HG02588 (cell line): ENCODE measurements at regions not wholly inside any gene's neighbourhood (a gene's known extent, or its start where the extent isn't known, plus 50 kb on each side); places are given as distances from the start of the nearest gene placed in this dataset.
"Not testable (repeated sequence)": the region's sequence is repeated elsewhere in the genome, so short reads cannot be mapped to it uniquely, and the experiment has no call there.

ENCODE experiments used
- ATAC-seq: cut with Tn5 transposase; IDR thresholded peaks from one replicate; pipeline ENCODE4 v1.9.1; 2021; ENCODE audit warnings: mild to moderate bottlenecking, moderate library complexity; ENCODE audit not compliant: unreplicated experiment

DNA sequence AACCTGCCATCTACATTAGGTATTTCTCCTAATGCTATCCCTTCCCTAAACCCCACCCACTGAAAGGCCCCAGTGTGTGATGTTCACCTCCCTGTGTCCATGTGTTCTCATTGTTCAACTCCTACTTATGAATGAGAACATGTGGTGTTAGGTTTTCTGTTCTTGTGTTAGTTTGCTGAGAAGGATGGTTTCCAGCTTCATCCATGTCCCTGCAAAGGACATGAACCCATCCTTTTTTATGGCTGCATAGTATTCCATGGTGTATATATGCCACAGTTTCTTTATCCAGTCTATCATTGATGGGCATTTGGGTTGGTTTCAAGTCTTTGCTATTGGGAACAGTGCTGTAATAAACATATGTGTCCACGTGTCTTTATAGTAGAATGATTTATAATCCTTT, 149.2 kb downstream of the PCDH7 start:
- not testable (repeated sequence) for ATAC-seq

DNA sequence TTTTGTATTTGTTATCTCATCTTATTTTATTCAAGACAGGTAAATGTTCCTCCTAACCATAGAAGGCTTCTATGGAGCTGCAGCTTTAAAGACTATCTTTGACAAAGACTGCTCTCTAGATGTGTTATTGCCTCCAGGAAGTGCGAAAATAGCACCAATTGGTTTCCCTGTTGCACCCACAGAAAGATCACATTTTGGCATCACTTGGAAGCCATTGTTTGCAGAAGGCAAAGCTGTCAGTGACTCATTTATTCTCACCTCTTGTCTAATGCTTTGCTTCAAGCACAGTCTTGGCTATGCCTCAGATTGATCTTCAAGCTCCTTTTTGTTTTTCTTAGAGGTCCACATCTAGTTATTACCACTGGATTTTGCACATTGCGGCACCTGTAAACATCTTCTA, 150.3 kb downstream of the PCDH7 start:
- ATAC-seq: no peak

DNA sequence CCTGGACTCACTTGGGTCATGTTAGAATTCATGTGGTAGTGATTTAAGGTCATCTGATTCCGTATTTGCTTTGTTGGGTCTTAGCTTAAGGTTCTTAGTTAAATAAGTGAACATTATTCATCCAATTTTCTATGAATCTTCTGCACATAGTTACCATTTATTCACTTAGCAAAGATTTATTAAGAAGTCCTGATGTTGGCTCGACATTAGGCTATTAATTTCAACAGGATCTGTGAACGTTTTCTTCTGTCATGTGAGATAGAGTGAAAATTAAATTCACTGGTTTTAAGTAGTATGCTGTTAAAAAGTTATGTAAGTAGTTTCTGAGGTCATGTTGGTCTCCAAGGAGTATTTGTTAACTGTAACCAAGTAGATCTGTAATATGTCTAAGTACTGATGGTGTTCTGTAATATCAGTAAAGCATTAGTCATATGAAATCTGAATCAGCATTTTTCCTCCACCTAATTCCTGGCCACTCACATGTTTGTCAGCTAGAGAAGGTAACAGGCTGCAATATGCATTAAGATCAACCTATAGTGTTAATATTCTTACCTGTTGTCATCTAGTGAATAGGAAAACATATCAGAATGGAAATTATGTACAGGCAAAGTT, 155.6 kb downstream of the PCDH7 start:
- ATAC-seq: no peak

GRCh38 chr4:30879855-30880598, 159.9 kb downstream of the PCDH7 start:
- no peak for ATAC-seq

GRCh38 chr4:30881985-30882384, 161.8 kb downstream of the PCDH7 start:
- no peak for ATAC-seq

DNA sequence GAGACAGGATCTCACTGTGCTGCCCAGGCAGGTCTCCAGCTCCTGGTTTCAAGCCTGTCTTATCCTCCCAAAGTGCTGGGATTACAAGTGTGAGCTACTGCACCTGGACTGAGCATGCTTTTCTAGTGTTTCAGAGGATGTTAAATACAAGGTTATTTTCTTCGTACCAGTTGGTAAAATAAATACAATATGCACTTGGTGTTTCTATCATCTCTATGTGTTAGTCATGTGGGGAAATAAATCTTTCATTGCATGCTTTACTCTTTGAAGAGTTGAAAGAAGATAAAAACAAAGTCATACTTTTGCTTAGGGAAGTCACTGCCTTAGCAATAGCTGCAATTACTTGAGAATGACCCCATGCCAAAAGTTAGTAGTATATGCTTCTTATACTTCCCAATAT, 162.3 kb downstream of the PCDH7 start:
- ATAC-seq: no peak

DNA sequence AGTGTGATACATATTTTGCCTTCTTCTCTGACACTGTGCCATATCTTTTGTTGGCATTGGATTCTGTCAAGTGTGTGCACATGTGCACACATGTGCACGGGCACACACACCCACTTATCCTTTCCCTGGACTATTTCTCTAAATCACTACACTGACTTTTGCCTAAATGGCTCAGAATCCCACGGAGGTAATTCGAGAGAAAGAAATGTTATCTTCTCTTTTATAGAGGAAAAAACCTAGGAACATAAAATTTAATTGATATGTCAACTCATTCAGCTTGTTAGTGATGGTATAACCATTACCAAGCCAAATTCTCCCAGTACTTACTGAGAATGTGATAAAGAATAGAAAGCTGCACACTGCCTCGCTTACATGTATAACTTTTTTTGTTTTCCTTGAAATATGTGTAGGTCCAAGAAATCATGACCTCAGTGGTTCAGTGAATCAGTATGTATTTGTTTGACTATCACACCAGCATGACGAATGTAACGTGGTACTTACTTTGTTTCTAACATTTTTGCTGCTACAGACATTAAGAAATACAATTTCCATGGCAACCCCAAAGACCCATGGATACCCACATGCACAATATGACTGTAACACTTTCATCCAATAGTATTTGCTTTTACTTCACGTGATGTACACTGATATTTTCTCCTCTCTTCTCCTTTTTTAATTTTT, 163.0 kb downstream of the PCDH7 start:
- no peak for ATAC-seq

DNA sequence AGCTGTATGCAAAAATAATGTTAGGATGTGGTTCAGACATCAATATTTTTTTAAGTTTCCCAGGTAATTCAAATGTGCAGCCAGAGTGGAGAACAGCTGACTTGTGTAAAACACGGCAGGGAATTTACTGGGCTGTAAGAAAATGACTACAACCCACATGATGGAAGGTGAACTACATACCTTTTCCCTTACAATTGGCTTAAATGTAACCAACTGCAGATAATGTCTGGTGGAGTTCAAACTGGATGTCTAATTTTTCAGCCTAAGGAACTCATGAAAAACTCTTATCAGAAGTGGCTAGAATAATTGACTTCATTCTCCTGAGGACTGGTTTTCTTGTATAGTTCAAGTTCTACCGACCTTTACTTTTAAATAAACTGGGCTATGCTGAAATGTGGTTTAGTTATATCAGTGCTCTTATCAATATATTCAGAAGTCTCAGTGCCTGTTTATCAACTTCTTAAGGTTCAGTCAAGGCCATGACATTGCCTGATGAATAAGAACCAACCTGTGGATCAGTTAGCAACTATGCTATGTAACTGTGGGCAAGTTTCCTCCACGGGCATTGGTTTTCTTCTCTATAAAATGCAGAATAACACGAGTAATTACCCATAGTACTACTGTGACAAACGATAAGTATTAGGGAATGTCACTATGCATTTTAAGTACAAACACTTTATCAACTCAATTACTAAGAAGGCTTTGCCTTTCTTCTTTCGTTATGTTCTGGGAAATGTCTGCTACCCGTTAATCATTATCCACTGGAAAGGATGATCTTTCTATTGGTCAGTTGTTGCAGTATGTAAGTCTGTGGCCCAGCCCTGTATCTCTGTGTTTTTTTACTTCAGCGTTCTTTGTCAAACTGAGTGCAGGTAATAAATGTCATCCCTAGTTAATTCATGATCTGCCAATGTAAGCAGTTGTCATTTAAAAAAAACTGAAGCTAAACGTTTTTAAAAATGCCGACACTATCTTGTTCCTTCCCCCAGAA, 181.6 kb downstream of the PCDH7 start:
- no peak for ATAC-seq

DNA sequence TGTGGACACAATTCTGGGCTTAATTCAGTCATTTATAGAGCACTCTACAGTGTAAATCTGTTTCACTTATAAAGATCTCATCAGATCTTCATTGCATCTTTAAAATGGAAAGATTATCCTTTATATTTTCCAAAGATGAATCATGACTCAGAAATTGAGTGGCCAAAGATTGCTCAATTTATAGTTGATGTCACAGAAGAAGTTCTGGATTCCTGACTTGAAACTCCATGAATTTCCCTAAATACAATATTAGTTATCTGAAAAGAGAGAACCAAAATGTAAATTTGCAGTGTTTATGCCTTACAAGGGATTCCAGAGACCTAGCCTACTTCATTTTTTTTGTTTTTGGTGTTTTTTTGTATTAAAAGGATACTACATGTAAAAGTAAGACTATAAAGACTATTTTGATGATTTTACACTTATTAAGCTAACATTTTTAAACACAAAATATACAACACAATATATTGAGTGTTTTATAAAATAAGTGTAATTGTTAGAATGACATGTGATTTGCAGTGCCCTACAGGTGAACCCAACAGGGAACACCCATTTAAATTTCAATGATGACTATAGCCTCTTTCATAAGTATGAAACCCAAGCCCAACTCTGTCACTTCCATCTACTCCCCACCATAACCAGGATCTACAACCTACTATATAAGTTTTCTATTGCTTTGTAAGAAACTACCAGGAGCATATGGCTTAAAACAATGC, 183.5 kb downstream of the PCDH7 start:
- no peak for ATAC-seq

DNA sequence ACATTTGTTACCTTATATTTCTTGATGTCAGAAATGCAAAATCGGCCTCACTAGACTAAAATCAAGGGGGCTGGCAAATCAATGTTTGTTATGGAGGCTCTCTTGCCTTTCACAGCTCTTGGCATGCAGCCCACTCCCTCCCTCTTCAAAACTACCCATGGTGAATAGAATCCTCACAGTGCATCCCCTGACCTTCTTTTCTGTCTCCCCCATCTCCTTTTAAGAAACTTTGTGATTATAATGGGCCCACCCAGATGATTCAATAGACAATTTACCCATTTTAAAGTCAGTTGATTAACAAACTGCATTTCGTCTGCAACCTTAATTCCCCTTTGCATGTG, 184.0 kb downstream of the PCDH7 start:
- ATAC-seq: no peak

GRCh38 chr4:30904588-30904987, 184.4 kb downstream of the PCDH7 start:
- ATAC-seq: no peak

- no peak for ATAC-seq
Observed at GRCh38 chr4:30912098-30912714, 192.0 kb downstream of the PCDH7 start.

- no peak for ATAC-seq
Observed at GRCh38 chr4:30916337-30917274, 196.4 kb downstream of the PCDH7 start.

GRCh38 chr4:30917946-30918345, 197.8 kb downstream of the PCDH7 start:
- ATAC-seq: no peak

- ATAC-seq: no peak
Observed at GRCh38 chr4:30919458-30919857, 199.3 kb downstream of the PCDH7 start.

DNA sequence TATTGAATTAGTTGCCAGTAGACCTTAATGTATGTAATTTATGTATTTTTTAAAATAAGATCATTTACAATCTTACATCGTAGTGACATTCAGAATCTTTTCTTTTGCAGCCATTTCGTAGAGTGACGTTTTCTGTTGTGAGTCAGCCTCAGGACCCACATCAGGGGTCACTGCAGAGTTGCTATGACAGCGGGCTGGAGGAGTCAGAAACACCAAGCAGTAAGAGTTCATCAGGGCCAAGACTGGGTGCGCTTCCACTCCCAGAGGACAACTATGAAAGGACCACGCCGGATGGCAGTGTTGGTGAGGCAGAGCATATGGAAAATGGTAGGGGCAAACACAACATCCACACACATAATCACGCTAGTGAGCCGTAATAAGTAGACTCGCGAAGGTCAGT, 199.9 kb downstream of the PCDH7 start:
- no peak for ATAC-seq

- ATAC-seq: no peak
Observed at GRCh38 chr4:30922625-30923024, 202.5 kb downstream of the PCDH7 start.

- no peak for ATAC-seq
Observed at GRCh38 chr4:30924495-30924894, 204.3 kb downstream of the PCDH7 start.

DNA sequence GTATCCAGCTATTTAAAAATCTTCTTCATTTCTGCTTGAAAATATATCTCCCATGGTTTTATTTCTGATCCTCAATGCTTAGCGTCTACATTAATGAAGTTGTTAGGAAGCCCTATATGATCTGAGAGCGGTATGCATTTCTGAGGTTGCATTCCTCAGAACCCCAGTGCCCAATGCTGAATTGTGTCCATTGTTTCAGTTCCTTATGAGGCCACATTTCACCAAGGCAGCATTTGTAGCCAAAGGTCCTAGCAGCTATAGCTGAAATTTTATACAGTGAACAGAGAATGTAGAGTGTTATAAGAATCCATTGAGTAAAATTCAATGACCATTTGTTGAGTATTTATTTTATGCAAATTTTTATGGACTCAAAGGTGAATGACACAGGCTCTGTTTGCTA, 209.5 kb downstream of the PCDH7 start:
- no peak for ATAC-seq
